Heart left ventricle (tissue), 13 donors: ENCODE measurements at regions not wholly inside any gene's neighbourhood (a gene's known extent, or its start where the extent isn't known, plus 50 kb on each side); places are given as distances from the start of the nearest gene placed in this dataset.

Source experiments
- CTCF ChIP-seq, 12 donors: fragments of 200-600 bp; sonication (generic) in 4 of 12; IDR thresholded peaks; one replicate each; pipeline versions ENCODE4 v1.5.0 to v1.8.0; 2018 to 2022; ENCODE audit warnings: antibody characterized with exemption in 12 of 12, mild to moderate bottlenecking in 5 of 12
- POLR2A ChIP-seq, 2 donors: fragments of 450-650 bp; IDR thresholded peaks; one replicate each; pipeline ENCODE4 v1.6.1; 2017; ENCODE audit warnings: antibody characterized with exemption in 2 of 2, mild to moderate bottlenecking in 2 of 2, moderate library complexity in 2 of 2
- donor health status: ischemic (EF 13 %, LVEDD 7.1; RV severe dilation, severe dysfunction).
- donor health status: DM: no; HTN: yes; CAD: no.
- donor health status: DM: no; HTN: no; CAD: no.
- donor health status: ischemic (EF 25% LVEDD 6.9; RV normal size, moderate dysfunction).
- donor health status: ischemic (EF 25% LVEDD 5.7; RV mildly dilated, moderate dysfunction).
- donor health status: ischemic (EF 35%, LVEDD 5.7; RV mildly dilated, moderate dysfunction).
- donor health status: nonischemic (EF 11% LVEDD 7.7; RV severe dilation, severe dysfunction).
- donor health status: DM: yes; HTN: yes; CAD: no.
- donor health status: PGD.
- donor health status: ischemic (EF 29% LVEDD 5.4; RV normal size, mild dysfunction).
- donor health status: nonischemic (EF 23%, LVEDD 6.1; RV moderate dilation, normal function).

- TF ChIP-seq CTCF (IDR thresholded peaks at IDR 0.05) (no peak), POLR2A (IDR thresholded peaks at IDR 0.05) (no peak)
These were observed 1089.9 kb upstream of the DDX18 start for GRCh38 chr2:116724550-116724949.
